ENCODE measurements at regions not wholly inside any gene's neighbourhood (a gene's known extent, or its start where the extent isn't known, plus 50 kb on each side); places are given as distances from the start of the nearest gene placed in this dataset.

DNA sequence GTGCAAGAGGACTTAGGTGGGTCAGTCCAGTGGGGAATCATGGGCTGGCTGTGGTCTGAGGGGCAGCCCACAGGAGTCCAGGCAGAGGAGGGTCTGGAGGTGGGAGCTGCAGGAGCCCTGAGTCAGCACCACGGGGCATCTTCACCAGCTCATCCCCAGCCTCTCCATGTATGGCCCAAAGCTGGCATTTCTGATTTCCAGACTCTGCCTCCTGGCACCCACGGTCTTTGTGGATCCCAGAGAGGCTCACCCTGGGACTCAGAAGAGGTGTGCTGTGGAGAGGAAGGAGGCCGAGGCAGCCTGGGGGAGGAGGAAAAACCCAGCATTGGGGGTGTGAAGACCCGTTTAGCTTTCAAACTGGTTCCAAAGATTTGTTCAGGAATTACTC lies 64.5 kb upstream of the KLF13 start:
- peaks cover 4% of the 10 kb centered on the region; the same call in 1 of the 2 replicates for H3K27me3 ChIP-seq (ENCODE audit: control insufficient read depth, insufficient read depth, low read length)
- POLR2A ChIA-PET: no interaction called here
- CTCF ChIA-PET: interaction anchor here (0.8 to 1.2 kb wide), 3 partner anchors 9 to 27 kb away, joined by 3 read pairs; no protein-coding TSS in a partner anchor
- no peak for TF ChIP-seq CTCF (IDR thresholded peaks at IDR 0.05; ENCODE audit: insufficient read depth, low read depth, low read length)
- DNase-seq (ENCODE audit: low read depth): no peak
- H3K36me3 ChIP-seq (ENCODE audit: control insufficient read depth, insufficient read depth, low read length): no peaks in the 10 kb centered on the region
- H3K4me3 ChIP-seq (ENCODE audit: low read depth, low read length): no peak overlapping the region

DNA sequence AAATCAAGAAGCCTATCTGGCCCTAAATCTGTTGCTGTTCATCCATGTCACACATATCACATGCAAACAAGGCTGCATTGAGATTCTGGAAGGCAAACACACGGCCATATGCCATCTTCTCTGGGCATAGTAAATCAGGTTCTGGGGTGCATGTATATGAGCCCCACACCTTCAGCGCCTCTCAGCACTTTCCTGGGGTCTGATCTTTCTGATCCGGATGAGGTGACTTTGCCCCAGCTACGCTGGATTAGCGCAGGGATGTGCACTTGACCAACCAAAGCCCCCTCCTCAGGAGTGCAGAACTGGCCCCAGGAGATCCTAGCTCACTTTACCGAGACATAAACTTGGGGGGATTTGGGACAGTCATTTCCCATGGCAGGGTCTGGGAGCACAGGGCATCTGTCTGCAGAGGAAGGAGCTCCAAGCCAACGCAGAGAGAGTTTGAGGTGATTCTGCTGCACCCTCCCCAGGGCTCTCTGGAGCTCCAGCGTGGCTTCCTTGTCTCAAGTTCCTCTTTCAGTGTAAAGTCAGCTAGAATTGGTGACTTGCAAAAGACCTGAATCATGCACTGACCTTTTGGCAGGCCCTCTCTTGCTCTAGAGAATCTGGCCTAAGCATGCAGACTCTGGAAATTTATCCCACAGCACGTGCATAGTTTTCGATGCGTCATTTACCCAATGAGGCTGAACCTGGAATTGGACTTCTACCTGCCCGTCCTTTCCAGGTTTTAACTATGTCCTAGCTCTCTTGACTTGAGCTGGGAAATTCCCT lies 63.5 kb upstream of the KLF13 start:
- Histone ChIP-seq H3K36me3 (ENCODE audit: control insufficient read depth, insufficient read depth, low read length) (no peaks in the 10 kb centered on the region), H3K27me3 (ENCODE audit: control insufficient read depth, insufficient read depth, low read length) (peaks cover 4% of the 10 kb centered on the region; the same call in 1 of the 2 replicates), H3K4me3 (ENCODE audit: low read depth, low read length) (no peak overlapping the region)
- no peak for TF ChIP-seq CTCF (IDR thresholded peaks at IDR 0.05; ENCODE audit: insufficient read depth, low read depth, low read length)
- ChIA-PET CTCF (interaction anchor here (0.6 to 1.2 kb wide), 4 partner anchors 8 to 233 kb away, joined by 3 to 4 read pairs (median 3); no protein-coding TSS in a partner anchor), POLR2A (no interaction called here)
- no peak for DNase-seq (ENCODE audit: low read depth)

DNA sequence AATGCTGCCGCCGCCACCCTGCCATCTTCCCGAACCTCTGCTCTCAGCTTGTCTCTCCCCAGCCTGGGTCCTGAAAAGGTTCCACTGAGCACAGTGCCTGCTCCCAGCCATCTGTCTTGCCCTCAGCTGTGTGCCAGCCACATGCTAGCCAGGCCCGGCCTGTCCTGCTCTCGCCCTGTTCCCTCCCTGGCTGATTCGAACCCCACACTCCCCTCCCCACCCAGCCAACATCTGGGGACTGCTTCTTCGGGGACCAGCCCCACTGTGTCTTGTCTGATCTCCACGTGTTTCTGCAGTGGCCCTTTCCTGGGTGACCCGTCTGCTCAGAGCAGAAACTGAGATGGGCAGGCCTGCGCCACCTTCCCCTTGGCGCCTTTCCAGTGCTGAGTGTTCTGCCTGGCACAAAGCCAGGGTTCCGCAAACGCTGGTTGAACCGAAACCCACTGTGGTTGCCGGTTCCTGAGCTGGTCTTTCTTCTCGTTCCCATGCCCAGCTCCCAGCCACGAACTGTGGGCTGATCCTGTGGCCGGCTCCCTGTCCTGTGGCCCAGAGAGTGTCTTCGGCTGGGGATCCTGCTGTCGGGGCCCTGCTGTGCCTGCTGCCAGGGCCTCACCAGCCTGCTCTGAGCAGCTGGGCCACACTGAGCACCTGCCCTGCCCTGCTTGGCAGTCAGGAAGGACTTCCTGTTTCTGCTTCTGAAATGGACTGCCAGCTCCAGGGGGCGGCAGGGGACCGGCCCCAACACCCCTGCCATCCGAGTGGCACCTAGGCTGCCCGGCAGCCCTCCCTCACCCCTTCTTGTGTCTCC lies 62.7 kb upstream of the KLF13 start:
- no peak for DNase-seq (ENCODE audit: low read depth)
- no peaks in the 10 kb centered on the region for H3K36me3 ChIP-seq (ENCODE audit: control insufficient read depth, insufficient read depth, low read length)
- POLR2A ChIA-PET: no interaction called here
- H3K4me3 ChIP-seq (ENCODE audit: low read depth, low read length): no peak overlapping the region
- H3K27me3 ChIP-seq (ENCODE audit: control insufficient read depth, insufficient read depth, low read length): peaks cover 5% of the 10 kb centered on the region
- no peak for TF ChIP-seq CTCF (IDR thresholded peaks at IDR 0.05; ENCODE audit: insufficient read depth, low read depth, low read length)
- CTCF ChIA-PET: interaction anchor here (1.0 to 1.2 kb wide), 2 partner anchors 9 to 49 kb away, joined by 3 to 4 read pairs; no protein-coding TSS in a partner anchor

GRCh38 chr15:31264559-31265089 lies 62.0 kb upstream of the KLF13 start:
- ChIA-PET POLR2A (no interaction called here), CTCF (no interaction called here)
- peaks cover 7% of the 10 kb centered on the region for H3K27me3 ChIP-seq (ENCODE audit: control insufficient read depth, insufficient read depth, low read length)
- no peak overlapping the region for H3K4me3 ChIP-seq (ENCODE audit: low read depth, low read length)
- no peaks in the 10 kb centered on the region for H3K36me3 ChIP-seq (ENCODE audit: control insufficient read depth, insufficient read depth, low read length)
- TF ChIP-seq CTCF (IDR thresholded peaks at IDR 0.05; ENCODE audit: insufficient read depth, low read depth, low read length): no peak
- DNase-seq (ENCODE audit: low read depth): no peak
